Ovary (tissue), 7 donors: ENCODE measurements at regions not wholly inside any gene's neighbourhood (a gene's known extent, or its start where the extent isn't known, plus 50 kb on each side); places are given as distances from the start of the nearest gene placed in this dataset.

ENCODE experiments used
- DNase-seq, 5 donors: peaks; one replicate each; pipeline ENCODE4 v3.0.0-alpha.2; 2019 to 2020
- H3K27ac ChIP-seq, 2 donors: fragments of 200-600 bp; one replicate each; pipeline versions ENCODE4 v1.5.1 to v1.8.0; 2019 to 2022
- H3K27me3 ChIP-seq: fragments of 200-600 bp; one replicate; pipeline ENCODE4 v1.8.0; 2022
- H3K36me3 ChIP-seq: fragments of 200-600 bp; sonication (generic); one replicate; pipeline ENCODE4 v1.5.1; 2019
- H3K4me1 ChIP-seq: one replicate; pipeline ENCODE4 v1.8.1; 2013; ENCODE audit warnings: mild to moderate bottlenecking, moderate library complexity; ENCODE audit not compliant: insufficient read depth
- H3K4me3 ChIP-seq: fragments of 200-600 bp; sonication (generic); one replicate; pipeline ENCODE4 v1.5.1; 2017
- H3K9me3 ChIP-seq, 2 donors: fragments of 200-600 bp in 1 of 2; sonication (generic) in 1 of 2; one replicate each; pipeline versions ENCODE4 v1.5.1 to v1.8.1; 2013 to 2019; ENCODE audit warnings: mild to moderate bottlenecking in 1 of 2, moderate library complexity in 1 of 2
- EP300 ChIP-seq: sonication (generic); formaldehyde crosslinking; IDR thresholded peaks from one replicate; pipeline ENCODE4 v1.6.1; 2017; ENCODE audit warnings: antibody characterized with exemption
- POLR2A ChIP-seq: fragments of 450-650 bp; IDR thresholded peaks from one replicate; pipeline ENCODE4 v1.6.1; 2017; ENCODE audit warnings: antibody characterized with exemption, mild to moderate bottlenecking, moderate library complexity
- WGBS, 3 donors: extraction: QIAGEN DNeasy Blood & Tissue Kit in 1 of 3; methylation state at CpG; one replicate each; pipeline versions ENCODE4 v1.1.5 to v1.1.7; 2013 to 2017; 5-methylcytosine and 5-hydroxymethylcytosine counted together
- intact Hi-C, 4 donors: fragments of 100-400 bp; cut with DNase I; formaldehyde crosslinking; loops; one replicate each; pipeline versions ENCODE4 v1.11.0 to v1.15.1; 2022 to 2023
- TF ChIP-seq, protein P1 (sequence below), 3 donors: fragments of 450-650 bp in 2 of 3; fragments of 200-600 bp in 1 of 3; IDR thresholded peaks; one replicate each; pipeline versions ENCODE4 v1.5.1 to v1.8.0; 2016 to 2022; ENCODE audit warnings: antibody characterized with exemption in 3 of 3, mild to moderate bottlenecking in 1 of 3
- donor health status: DM: no; HTN: no; CAD: no; lungs with moderate emphysema.
- donor health status: DM: no; HTN: no; CAD: no.
- donor health status: Bipolar disorder and iron deficiency.
- donor health status: DM: no; HTN: no; CAD: no.
- donor health status: DM: yes; HTN: yes; CAD: no.

DNA sequence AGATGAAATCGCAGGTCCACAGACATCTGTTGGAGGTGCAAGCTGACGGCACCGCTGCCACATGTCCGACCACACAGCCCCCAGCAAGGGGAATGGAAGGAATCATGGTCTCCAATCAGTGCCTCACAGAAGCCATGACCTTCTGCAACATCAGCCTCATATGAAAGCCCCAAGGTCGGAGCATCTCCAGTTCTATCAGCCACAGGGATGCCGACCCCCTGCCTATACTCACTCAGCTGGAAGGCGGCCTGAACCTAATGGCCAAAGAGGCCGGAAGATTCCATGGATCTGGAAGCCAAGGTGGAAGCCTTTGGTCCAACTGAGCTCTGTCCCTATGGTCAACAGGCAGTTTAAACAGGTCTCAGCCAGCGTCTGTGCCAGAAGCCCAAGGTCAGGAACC is 278.8 kb downstream of the TNS1 start:
- TF ChIP-seq EP300, result no peak
- no peak for TF ChIP-seq POLR2A
- TF ChIP-seq, protein P1, sequence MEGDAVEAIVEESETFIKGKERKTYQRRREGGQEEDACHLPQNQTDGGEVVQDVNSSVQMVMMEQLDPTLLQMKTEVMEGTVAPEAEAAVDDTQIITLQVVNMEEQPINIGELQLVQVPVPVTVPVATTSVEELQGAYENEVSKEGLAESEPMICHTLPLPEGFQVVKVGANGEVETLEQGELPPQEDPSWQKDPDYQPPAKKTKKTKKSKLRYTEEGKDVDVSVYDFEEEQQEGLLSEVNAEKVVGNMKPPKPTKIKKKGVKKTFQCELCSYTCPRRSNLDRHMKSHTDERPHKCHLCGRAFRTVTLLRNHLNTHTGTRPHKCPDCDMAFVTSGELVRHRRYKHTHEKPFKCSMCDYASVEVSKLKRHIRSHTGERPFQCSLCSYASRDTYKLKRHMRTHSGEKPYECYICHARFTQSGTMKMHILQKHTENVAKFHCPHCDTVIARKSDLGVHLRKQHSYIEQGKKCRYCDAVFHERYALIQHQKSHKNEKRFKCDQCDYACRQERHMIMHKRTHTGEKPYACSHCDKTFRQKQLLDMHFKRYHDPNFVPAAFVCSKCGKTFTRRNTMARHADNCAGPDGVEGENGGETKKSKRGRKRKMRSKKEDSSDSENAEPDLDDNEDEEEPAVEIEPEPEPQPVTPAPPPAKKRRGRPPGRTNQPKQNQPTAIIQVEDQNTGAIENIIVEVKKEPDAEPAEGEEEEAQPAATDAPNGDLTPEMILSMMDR (IDR thresholded peaks at IDR 0.05), result no peak
- Histone ChIP-seq H3K4me3 (no peak overlapping the region), H3K9me3 (no peaks in the 10 kb centered on the region), H3K4me1 (peaks cover 2% of the 10 kb centered on the region), H3K27me3 (no peaks in the 10 kb centered on the region), H3K36me3 (no peaks in the 10 kb centered on the region), H3K27ac (no peak overlapping the region)
- DNase-seq, result no peak
- intact Hi-C loops, result loop anchor here in 1 of 4 donors (10.0 kb wide), 1 partner anchor 1209 kb away; no protein-coding TSS in a partner anchor
- WGBS, 3 donors, result 77 to 96% (median 96%) methylated on average over 9 of the region's 9 CpGs

DNA sequence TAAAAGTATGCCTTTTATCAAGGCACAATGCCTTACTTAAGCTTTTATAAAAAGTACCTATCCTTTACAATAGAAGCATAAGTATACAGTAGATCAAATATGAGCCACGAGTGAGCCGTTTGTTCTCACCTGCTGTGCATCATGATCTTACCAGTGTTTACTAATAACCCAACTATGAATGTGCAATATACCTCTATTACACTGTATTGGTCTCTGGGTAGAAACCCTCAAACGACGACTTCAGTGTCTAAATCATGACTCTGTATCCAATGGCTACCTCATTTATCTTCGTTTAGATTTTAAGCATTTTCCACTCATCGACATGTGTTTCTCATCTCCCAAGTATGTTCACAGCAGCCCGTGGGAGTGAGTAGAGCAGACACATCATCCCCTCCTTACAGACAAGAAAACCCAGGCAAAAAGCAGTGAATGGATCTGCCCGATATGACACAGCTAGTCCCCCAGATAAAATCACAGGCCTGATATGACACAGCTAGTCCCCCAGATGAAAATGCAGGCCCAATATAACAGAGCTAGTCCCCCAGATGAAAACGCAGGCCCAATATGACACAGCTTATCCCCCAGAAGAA is 279.8 kb downstream of the TNS1 start:
- TF ChIP-seq EP300, result no peak
- TF ChIP-seq, protein P1 (IDR thresholded peaks at IDR 0.05), result no peak
- TF ChIP-seq POLR2A, result no peak
- 43 to 52% (median 45%) methylated on average over 9 of the region's 9 CpGs for WGBS, 3 donors
- Histone ChIP-seq H3K27ac (no peak overlapping the region), H3K9me3 (no peaks in the 10 kb centered on the region), H3K27me3 (no peaks in the 10 kb centered on the region), H3K36me3 (no peaks in the 10 kb centered on the region), H3K4me3 (no peak overlapping the region), H3K4me1 (peaks cover 2% of the 10 kb centered on the region)
- no peak for DNase-seq
- intact Hi-C loops, result loop anchor here in 1 of 4 donors (10.0 kb wide), 1 partner anchor 1208 kb away; no protein-coding TSS in a partner anchor

DNA sequence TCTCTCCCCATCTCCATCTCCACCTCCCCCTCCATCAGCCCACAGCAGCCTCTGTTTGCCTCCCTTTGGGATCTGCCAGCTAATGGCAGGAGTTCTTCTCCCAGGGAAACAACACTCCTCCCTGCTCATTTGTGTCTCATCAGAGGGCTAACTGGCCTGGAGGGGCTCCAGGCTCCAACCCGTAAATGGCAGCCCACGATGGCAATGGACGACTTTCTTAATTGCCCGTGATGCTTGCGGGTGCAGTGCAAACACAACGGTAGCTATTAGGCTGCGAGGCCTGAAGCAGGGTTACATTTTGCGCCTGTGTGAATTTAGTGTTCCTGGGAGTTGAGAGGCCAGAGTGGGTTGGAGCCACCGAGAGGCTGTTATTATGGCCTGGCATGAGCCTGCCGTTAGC is 285.1 kb downstream of the TNS1 start:
- WGBS, 3 donors, result 91 to 95% (median 94%) methylated on average over 10 of the region's 10 CpGs
- no peaks in the 10 kb centered on the region for H3K27me3 ChIP-seq
- no peaks in the 10 kb centered on the region for H3K36me3 ChIP-seq
- DNase-seq, result no peak
- no peak overlapping the region for H3K27ac ChIP-seq
- intact Hi-C loops, result loop anchor here (10.0 kb wide), 3 partner anchors 203 to 1203 kb away; no protein-coding TSS in a partner anchor
- no peak overlapping the region for H3K4me3 ChIP-seq
- TF ChIP-seq EP300 (no peak), POLR2A (no peak)
- H3K4me1 ChIP-seq, result peaks cover 2% of the 10 kb centered on the region
- H3K9me3 ChIP-seq, result no peaks in the 10 kb centered on the region

DNA sequence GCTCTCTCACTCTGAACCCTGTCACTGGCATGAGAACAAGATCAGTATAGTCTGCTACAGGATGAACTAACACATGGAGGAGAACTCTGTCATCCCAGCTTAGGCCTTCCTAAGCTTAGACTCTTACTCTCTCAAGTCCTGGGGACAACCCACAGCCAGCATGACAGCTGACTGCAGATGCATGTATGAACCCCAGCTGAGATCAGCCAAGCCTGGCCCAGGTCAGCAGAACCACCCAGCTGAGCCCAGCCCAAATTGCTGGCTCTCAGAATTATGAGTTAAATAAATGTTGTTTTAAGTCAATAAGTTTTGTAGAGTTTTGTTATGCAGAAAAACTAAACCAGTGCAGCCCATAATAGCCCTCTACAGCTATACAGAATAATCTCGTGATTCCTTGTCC is 287.3 kb downstream of the TNS1 start:
- intact Hi-C loops, result loop anchor here (10.0 kb wide), 3 partner anchors 201 to 1201 kb away; no protein-coding TSS in a partner anchor
- Histone ChIP-seq H3K4me3 (no peak overlapping the region), H3K36me3 (no peaks in the 10 kb centered on the region), H3K4me1 (peaks cover 2% of the 10 kb centered on the region), H3K9me3 (no peaks in the 10 kb centered on the region), H3K27me3 (no peaks in the 10 kb centered on the region), H3K27ac (no peak overlapping the region)
- TF ChIP-seq, protein P1 (IDR thresholded peaks at IDR 0.05), result no peak
- TF ChIP-seq POLR2A (no peak), EP300 (no peak)
- DNase-seq, result no peak
- 85 to 92% (median 91%) methylated on average over 1 of the region's 1 CpG for WGBS, 3 donors

DNA sequence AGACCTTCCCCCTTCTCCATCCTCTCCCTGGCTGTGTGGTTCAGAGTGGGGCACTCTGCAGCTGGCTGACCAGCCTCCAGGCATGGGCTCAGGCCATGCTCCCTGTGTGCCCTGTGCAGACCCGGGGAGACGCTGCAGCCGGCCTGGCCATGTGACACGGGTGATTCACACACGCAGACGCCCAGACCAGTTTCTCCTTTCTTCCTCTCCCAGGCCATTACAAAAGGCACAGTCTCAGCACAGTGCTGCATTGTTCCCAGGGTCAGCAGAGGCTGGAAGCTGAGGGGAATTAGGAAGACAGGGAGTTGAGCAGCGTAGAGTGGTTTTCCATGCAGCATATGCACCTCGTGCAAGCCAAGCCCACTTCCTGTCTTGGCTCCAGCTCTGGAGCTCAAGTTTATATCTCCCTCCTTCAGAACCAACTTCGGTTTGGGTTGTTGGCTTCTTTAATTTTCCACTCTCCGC is 288.5 kb downstream of the TNS1 start:
- DNase-seq, result no peak
- Histone ChIP-seq H3K4me3 (no peak overlapping the region), H3K27me3 (no peaks in the 10 kb centered on the region), H3K27ac (peak overlapping the region in 1 of 2 donors; percentile 2), H3K36me3 (no peaks in the 10 kb centered on the region), H3K4me1 (peaks cover 11% of the 10 kb centered on the region), H3K9me3 (no peaks in the 10 kb centered on the region)
- TF ChIP-seq POLR2A (no peak), EP300 (no peak)
- TF ChIP-seq, protein P1 (IDR thresholded peaks at IDR 0.05), result no peak
- 57 to 65% (median 60%) methylated on average over 10 of the region's 10 CpGs for WGBS, 3 donors
- intact Hi-C loops, result loop anchor here (5.0 to 10.0 kb wide), 7 partner anchors 192 to 1200 kb away; partner anchors contain the start of gene IGFBP5 (in 4 of the 4)
